SK-N-SH (cell line): ENCODE measurements at regions not wholly inside any gene's neighbourhood (a gene's known extent, or its start where the extent isn't known, plus 50 kb on each side); places are given as distances from the start of the nearest gene placed in this dataset.

ENCODE experiments used
- CTCF ChIA-PET: fragments of 300-600, 350-600 bp; formaldehyde crosslinking; extraction: SDS; loops from one replicate; lab custom pipeline; 2021; lab: Yijun Ruan, JAX
- POLR2A ChIA-PET: fragments of 350-600 bp; sonication (Branson Sonifier 250); formaldehyde crosslinking; extraction: SDS; loops from one replicate; lab custom pipeline; 2020; ENCODE audit warnings: antibody characterized with exemption, inconsistent platforms; lab: Yijun Ruan, JAX
- DNase-seq: peaks from one replicate; pipeline ENCODE4 v3.0.0; 2012
- H2AFZ ChIP-seq: fragments of 200-600 bp; sonication (generic); 2 replicates; pipeline ENCODE4 v1.8.1; 2016; ENCODE audit warnings: antibody characterized with exemption, mild to moderate bottlenecking, low read depth
- H3F3A ChIP-seq: fragments of 200-600 bp; sonication (generic); replicated peaks from 2 replicates; pipeline ENCODE3; 2016; ENCODE audit warnings: antibody characterized with exemption, mild to moderate bottlenecking; ENCODE audit not compliant: insufficient read depth
- H3K27ac ChIP-seq, 2 experiments: fragments of 200-500 bp in 1 of 2; fragments of 200-600 bp in 1 of 2; sonication (Bioruptor generic) in 1 of 2; sonication (generic), shearing (Covaris generic) in 1 of 2; 2 replicates each; pipeline versions ENCODE4 v1.5.1 to v1.6.1; 2014 to 2016; ENCODE audit warnings: low read depth in 2 of 2, inconsistent platforms in 1 of 2, low read length in 1 of 2, mild to moderate bottlenecking in 1 of 2, mixed read lengths in 1 of 2
- H3K27me3 ChIP-seq: fragments of 200-600 bp; sonication (generic), shearing (Covaris generic); 2 replicates; pipeline ENCODE4 v1.6.1; 2016; ENCODE audit warnings: mixed run types; ENCODE audit not compliant: insufficient read depth
- H3K36me3 ChIP-seq, 2 experiments: fragments of 200-500 bp in 1 of 2; fragments of 200-600 bp in 1 of 2; sonication (Bioruptor generic) in 1 of 2; sonication (generic) in 1 of 2; replicated peaks in 1 of 2; 2 replicates each; pipeline versions ENCODE3 to v1.5.1; 2014 to 2016; ENCODE audit warnings: low read length in 1 of 2, mild to moderate bottlenecking in 1 of 2; ENCODE audit not compliant: insufficient read depth in 2 of 2, control insufficient read depth in 1 of 2
- H3K4me1 ChIP-seq, 2 experiments: fragments of 200-500 bp in 1 of 2; fragments of 200-600 bp in 1 of 2; sonication (Bioruptor generic) in 1 of 2; sonication (generic), shearing (Covaris generic) in 1 of 2; 2 replicates each; pipeline versions ENCODE4 v1.5.1 to v1.6.1; 2014 to 2016; ENCODE audit warnings: low read depth in 1 of 2, low read length in 1 of 2, mixed run types in 1 of 2; ENCODE audit not compliant: insufficient read depth in 2 of 2, control insufficient read depth in 1 of 2
- H3K4me2 ChIP-seq: fragments of 200-600 bp; sonication (generic), shearing (Covaris generic); 2 replicates; pipeline ENCODE4 v1.6.1; 2017; ENCODE audit warnings: mixed run types
- H3K4me3 ChIP-seq, 2 experiments: fragments of 200-500 bp in 1 of 2; fragments of 200-600 bp in 1 of 2; sonication (Bioruptor generic) in 1 of 2; sonication (generic), shearing (Covaris generic) in 1 of 2; 2 replicates each; pipeline versions ENCODE4 v1.5.1 to v1.8.1; 2014 to 2016; ENCODE audit warnings: low read depth in 2 of 2, inconsistent platforms in 1 of 2, low read length in 1 of 2, mild to moderate bottlenecking in 1 of 2, mixed read lengths in 1 of 2, moderate library complexity in 1 of 2
- H3K79me2 ChIP-seq: fragments of 200-600 bp; sonication (generic); 2 replicates; pipeline ENCODE4 v1.8.1; 2017; ENCODE audit warnings: mild to moderate bottlenecking; ENCODE audit not compliant: insufficient read depth
- H3K9ac ChIP-seq: fragments of 200-600 bp; sonication (generic); 2 replicates; pipeline ENCODE4 v1.6.1; 2017; ENCODE audit warnings: mixed run types
- H3K9me2 ChIP-seq: fragments of 200-600 bp; sonication (generic); 2 replicates; pipeline ENCODE4 v1.6.1; 2017; ENCODE audit warnings: mixed run types
- H3K9me3 ChIP-seq: fragments of 200-600 bp; sonication (generic); 2 replicates; pipeline ENCODE4 v1.6.1; 2017; ENCODE audit warnings: mixed run types, mild to moderate bottlenecking, moderate library complexity
- H4K20me1 ChIP-seq: fragments of 200-600 bp; sonication (generic); 2 replicates; pipeline ENCODE4 v1.6.1; 2017; ENCODE audit warnings: mild to moderate bottlenecking, mixed run types; ENCODE audit not compliant: insufficient read depth
- CHD2 ChIP-seq: fragments of 150-350 bp; IDR thresholded peaks from 2 replicates; pipeline ENCODE4 v1.6.1; 2018; ENCODE audit warnings: low read length; ENCODE audit not compliant: partially characterized antibody
- ELF1 ChIP-seq: IDR thresholded peaks from 2 replicates; pipeline ENCODE4 v1.4.0; 2012
- FOSL2 ChIP-seq: IDR thresholded peaks from 2 replicates; pipeline ENCODE4 v1.4.0; 2012; ENCODE audit warnings: low read depth, mild to moderate bottlenecking, moderate library complexity, borderline replicate concordance
- GATA2 ChIP-seq: sonication (generic); formaldehyde crosslinking; IDR thresholded peaks from 2 replicates; pipeline ENCODE4 v1.5.0; 2020; ENCODE audit warnings: mild to moderate bottlenecking, missing genetic modification reagents
- MEF2A ChIP-seq: IDR thresholded peaks from 2 replicates; pipeline ENCODE4 v1.4.0; 2012; ENCODE audit warnings: low read depth, borderline replicate concordance
- NRF1 ChIP-seq: IDR thresholded peaks from 2 replicates; pipeline ENCODE4 v1.6.1; 2012; ENCODE audit warnings: low read depth, mild to moderate bottlenecking, low read length
- POLR2AphosphoS5 ChIP-seq: IDR thresholded peaks from 2 replicates; pipeline ENCODE4 v1.6.1; 2012; ENCODE audit warnings: low read depth, low read length
- RAD21 ChIP-seq: IDR thresholded peaks from 2 replicates; pipeline ENCODE4 v1.6.1; 2012; ENCODE audit warnings: mild to moderate bottlenecking, low read length
- RCOR1 ChIP-seq: fragments of 150-350 bp; IDR thresholded peaks from 2 replicates; pipeline ENCODE4 v1.6.1; 2017; ENCODE audit warnings: antibody characterized with exemption, low read length
- SMC3 ChIP-seq: IDR thresholded peaks from 2 replicates; pipeline ENCODE4 v1.6.1; 2012; ENCODE audit warnings: low read depth, low read length, improper control_type of control experiment
- TAF1 ChIP-seq: IDR thresholded peaks from 2 replicates; pipeline ENCODE4 v1.6.1; 2012; ENCODE audit warnings: low read depth, mild to moderate bottlenecking, low read length, moderate library complexity, borderline replicate concordance
- TEAD4 ChIP-seq: IDR thresholded peaks from 2 replicates; pipeline ENCODE4 v1.4.0; 2012; ENCODE audit warnings: mild to moderate bottlenecking, borderline replicate concordance; ENCODE audit not compliant: insufficient read depth
- WGBS: methylation state at CpG from one replicate; pipeline ENCODE4 v1.1.6; 2017; ENCODE audit warnings: low lambda C conversion rate; 5-methylcytosine and 5-hydroxymethylcytosine counted together
- TF ChIP-seq, protein P1 (sequence below): IDR thresholded peaks from 2 replicates; pipeline ENCODE4 v1.6.1; 2012; ENCODE audit warnings: mild to moderate bottlenecking, low read depth, low read length, moderate library complexity
- TF ChIP-seq, protein P2 (sequence below): fragments of 150-350 bp; IDR thresholded peaks from 2 replicates; pipeline ENCODE4 v1.6.1; 2017; ENCODE audit warnings: antibody characterized with exemption, low read length, low read depth, borderline replicate concordance

DNA sequence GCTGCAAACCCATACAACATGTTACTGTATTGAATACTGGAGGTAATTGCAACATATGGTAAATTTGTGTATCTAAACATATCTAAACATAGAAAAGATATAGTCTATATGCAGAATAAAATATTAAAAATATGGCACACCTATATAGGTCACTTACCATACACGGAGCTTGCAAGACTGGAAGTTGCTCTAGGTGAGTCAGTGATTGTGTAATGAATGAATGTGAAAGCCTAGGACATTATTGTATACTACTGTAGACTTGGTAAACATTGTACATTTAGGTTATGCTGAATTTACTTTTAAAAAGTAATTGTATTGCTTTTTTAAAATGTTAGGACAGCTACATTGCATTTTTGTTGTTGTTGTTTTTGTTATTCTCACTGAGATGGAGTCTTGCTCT, 968.8 kb downstream of the TLE1 start:
- Histone ChIP-seq H3K36me3 (no peaks in the 10 kb centered on the region), H3K27me3 (no peaks in the 10 kb centered on the region), H3K9me3 (no peaks in the 10 kb centered on the region), H3F3A (no peaks in the 10 kb centered on the region), H3K4me2 (no peak overlapping the region), H2AFZ (no peak overlapping the region), H3K27ac (no peak overlapping the region), H3K9me2 (no peaks in the 10 kb centered on the region), H3K4me1 (no peaks in the 10 kb centered on the region), H4K20me1 (no peaks in the 10 kb centered on the region), H3K4me3 (no peak overlapping the region), H3K9ac (no peak overlapping the region), H3K79me2 (no peaks in the 10 kb centered on the region)
- WGBS = 15% methylated on average over 1 of the region's 1 CpG
- CTCF ChIA-PET = interaction anchor here (2.4 kb wide), 1 partner anchor 10 kb away, joined by 8 read pairs; no protein-coding TSS in a partner anchor
- no peak for DNase-seq
- TF ChIP-seq POLR2AphosphoS5 (no peak), GATA2 (no peak), SMC3 (no peak), ELF1 (no peak), FOSL2 (no peak)
- TF ChIP-seq, protein P1, sequence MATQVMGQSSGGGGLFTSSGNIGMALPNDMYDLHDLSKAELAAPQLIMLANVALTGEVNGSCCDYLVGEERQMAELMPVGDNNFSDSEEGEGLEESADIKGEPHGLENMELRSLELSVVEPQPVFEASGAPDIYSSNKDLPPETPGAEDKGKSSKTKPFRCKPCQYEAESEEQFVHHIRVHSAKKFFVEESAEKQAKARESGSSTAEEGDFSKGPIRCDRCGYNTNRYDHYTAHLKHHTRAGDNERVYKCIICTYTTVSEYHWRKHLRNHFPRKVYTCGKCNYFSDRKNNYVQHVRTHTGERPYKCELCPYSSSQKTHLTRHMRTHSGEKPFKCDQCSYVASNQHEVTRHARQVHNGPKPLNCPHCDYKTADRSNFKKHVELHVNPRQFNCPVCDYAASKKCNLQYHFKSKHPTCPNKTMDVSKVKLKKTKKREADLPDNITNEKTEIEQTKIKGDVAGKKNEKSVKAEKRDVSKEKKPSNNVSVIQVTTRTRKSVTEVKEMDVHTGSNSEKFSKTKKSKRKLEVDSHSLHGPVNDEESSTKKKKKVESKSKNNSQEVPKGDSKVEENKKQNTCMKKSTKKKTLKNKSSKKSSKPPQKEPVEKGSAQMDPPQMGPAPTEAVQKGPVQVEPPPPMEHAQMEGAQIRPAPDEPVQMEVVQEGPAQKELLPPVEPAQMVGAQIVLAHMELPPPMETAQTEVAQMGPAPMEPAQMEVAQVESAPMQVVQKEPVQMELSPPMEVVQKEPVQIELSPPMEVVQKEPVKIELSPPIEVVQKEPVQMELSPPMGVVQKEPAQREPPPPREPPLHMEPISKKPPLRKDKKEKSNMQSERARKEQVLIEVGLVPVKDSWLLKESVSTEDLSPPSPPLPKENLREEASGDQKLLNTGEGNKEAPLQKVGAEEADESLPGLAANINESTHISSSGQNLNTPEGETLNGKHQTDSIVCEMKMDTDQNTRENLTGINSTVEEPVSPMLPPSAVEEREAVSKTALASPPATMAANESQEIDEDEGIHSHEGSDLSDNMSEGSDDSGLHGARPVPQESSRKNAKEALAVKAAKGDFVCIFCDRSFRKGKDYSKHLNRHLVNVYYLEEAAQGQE = no peak
- POLR2A ChIA-PET = no interaction called here

DNA sequence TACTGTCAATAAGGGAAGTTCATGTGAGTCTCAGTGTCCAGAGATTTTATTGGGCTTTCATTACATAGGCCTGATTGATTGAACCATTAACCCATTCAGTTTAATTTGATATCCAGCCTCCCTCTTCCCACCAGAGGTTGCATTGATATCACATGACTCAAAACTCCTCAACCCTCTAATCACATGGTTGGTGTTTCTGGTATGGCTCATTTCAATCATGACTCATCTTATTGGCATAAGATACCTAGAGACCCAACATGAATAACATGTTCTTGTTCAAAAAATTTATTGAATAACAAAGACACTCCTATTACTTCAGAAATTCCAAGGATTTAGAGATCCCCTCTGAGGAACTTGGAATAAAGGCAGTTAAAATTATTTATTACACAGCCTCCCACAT, 982.2 kb downstream of the TLE1 start:
- TF ChIP-seq NRF1 (no peak), CHD2 (no peak), TEAD4 (no peak), MEF2A (no peak), RCOR1 (no peak), TAF1 (no peak), ELF1 (no peak), RAD21 (no peak)
- TF ChIP-seq, protein P2, sequence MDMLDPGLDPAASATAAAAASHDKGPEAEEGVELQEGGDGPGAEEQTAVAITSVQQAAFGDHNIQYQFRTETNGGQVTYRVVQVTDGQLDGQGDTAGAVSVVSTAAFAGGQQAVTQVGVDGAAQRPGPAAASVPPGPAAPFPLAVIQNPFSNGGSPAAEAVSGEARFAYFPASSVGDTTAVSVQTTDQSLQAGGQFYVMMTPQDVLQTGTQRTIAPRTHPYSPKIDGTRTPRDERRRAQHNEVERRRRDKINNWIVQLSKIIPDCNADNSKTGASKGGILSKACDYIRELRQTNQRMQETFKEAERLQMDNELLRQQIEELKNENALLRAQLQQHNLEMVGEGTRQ = no peak
- TF ChIP-seq, protein P1 = no peak
- Histone ChIP-seq H2AFZ (no peak overlapping the region), H4K20me1 (no peaks in the 10 kb centered on the region), H3K36me3 (no peaks in the 10 kb centered on the region), H3F3A (no peaks in the 10 kb centered on the region), H3K4me3 (no peak overlapping the region), H3K9ac (no peak overlapping the region), H3K27me3 (no peaks in the 10 kb centered on the region), H3K27ac (no peak overlapping the region), H3K9me2 (0 out of 2 replicates have a peak, but pooled peaks cover 2% of the 10 kb centered on the region), H3K79me2 (no peaks in the 10 kb centered on the region), H3K4me1 (no peaks in the 10 kb centered on the region), H3K9me3 (no peaks in the 10 kb centered on the region), H3K4me2 (no peak overlapping the region)
- CTCF ChIA-PET = no interaction called here
- DNase-seq = no peak
- POLR2A ChIA-PET = no interaction called here
